SK-N-SH (cell line): ENCODE measurements at regions not wholly inside any gene's neighbourhood (a gene's known extent, or its start where the extent isn't known, plus 50 kb on each side); places are given as distances from the start of the nearest gene placed in this dataset.

Experiments used
- CTCF ChIA-PET: fragments of 300-600, 350-600 bp; formaldehyde crosslinking; extraction: SDS; loops from one replicate; lab custom pipeline; 2021; lab: Yijun Ruan, JAX
- POLR2A ChIA-PET: fragments of 350-600 bp; sonication (Branson Sonifier 250); formaldehyde crosslinking; extraction: SDS; loops from one replicate; lab custom pipeline; 2020; ENCODE audit warnings: antibody characterized with exemption, inconsistent platforms; lab: Yijun Ruan, JAX
- DNase-seq: peaks from one replicate; pipeline ENCODE4 v3.0.0; 2012
- H2AFZ ChIP-seq: fragments of 200-600 bp; sonication (generic); 2 replicates; pipeline ENCODE4 v1.8.1; 2016; ENCODE audit warnings: antibody characterized with exemption, mild to moderate bottlenecking, low read depth
- H3F3A ChIP-seq: fragments of 200-600 bp; sonication (generic); replicated peaks from 2 replicates; pipeline ENCODE3; 2016; ENCODE audit warnings: antibody characterized with exemption, mild to moderate bottlenecking; ENCODE audit not compliant: insufficient read depth
- H3K27ac ChIP-seq, 2 experiments: fragments of 200-500 bp in 1 of 2; fragments of 200-600 bp in 1 of 2; sonication (Bioruptor generic) in 1 of 2; sonication (generic), shearing (Covaris generic) in 1 of 2; 2 replicates each; pipeline versions ENCODE4 v1.5.1 to v1.6.1; 2014 to 2016; ENCODE audit warnings: low read depth in 2 of 2, inconsistent platforms in 1 of 2, low read length in 1 of 2, mild to moderate bottlenecking in 1 of 2, mixed read lengths in 1 of 2
- H3K27me3 ChIP-seq: fragments of 200-600 bp; sonication (generic), shearing (Covaris generic); 2 replicates; pipeline ENCODE4 v1.6.1; 2016; ENCODE audit warnings: mixed run types; ENCODE audit not compliant: insufficient read depth
- H3K36me3 ChIP-seq, 2 experiments: fragments of 200-500 bp in 1 of 2; fragments of 200-600 bp in 1 of 2; sonication (Bioruptor generic) in 1 of 2; sonication (generic) in 1 of 2; replicated peaks in 1 of 2; 2 replicates each; pipeline versions ENCODE3 to v1.5.1; 2014 to 2016; ENCODE audit warnings: low read length in 1 of 2, mild to moderate bottlenecking in 1 of 2; ENCODE audit not compliant: insufficient read depth in 2 of 2, control insufficient read depth in 1 of 2
- H3K4me1 ChIP-seq, 2 experiments: fragments of 200-500 bp in 1 of 2; fragments of 200-600 bp in 1 of 2; sonication (Bioruptor generic) in 1 of 2; sonication (generic), shearing (Covaris generic) in 1 of 2; 2 replicates each; pipeline versions ENCODE4 v1.5.1 to v1.6.1; 2014 to 2016; ENCODE audit warnings: low read depth in 1 of 2, low read length in 1 of 2, mixed run types in 1 of 2; ENCODE audit not compliant: insufficient read depth in 2 of 2, control insufficient read depth in 1 of 2
- H3K4me2 ChIP-seq: fragments of 200-600 bp; sonication (generic), shearing (Covaris generic); 2 replicates; pipeline ENCODE4 v1.6.1; 2017; ENCODE audit warnings: mixed run types
- H3K4me3 ChIP-seq, 2 experiments: fragments of 200-500 bp in 1 of 2; fragments of 200-600 bp in 1 of 2; sonication (Bioruptor generic) in 1 of 2; sonication (generic), shearing (Covaris generic) in 1 of 2; 2 replicates each; pipeline versions ENCODE4 v1.5.1 to v1.8.1; 2014 to 2016; ENCODE audit warnings: low read depth in 2 of 2, inconsistent platforms in 1 of 2, low read length in 1 of 2, mild to moderate bottlenecking in 1 of 2, mixed read lengths in 1 of 2, moderate library complexity in 1 of 2
- H3K79me2 ChIP-seq: fragments of 200-600 bp; sonication (generic); 2 replicates; pipeline ENCODE4 v1.8.1; 2017; ENCODE audit warnings: mild to moderate bottlenecking; ENCODE audit not compliant: insufficient read depth
- H3K9ac ChIP-seq: fragments of 200-600 bp; sonication (generic); 2 replicates; pipeline ENCODE4 v1.6.1; 2017; ENCODE audit warnings: mixed run types
- H3K9me2 ChIP-seq: fragments of 200-600 bp; sonication (generic); 2 replicates; pipeline ENCODE4 v1.6.1; 2017; ENCODE audit warnings: mixed run types
- H3K9me3 ChIP-seq: fragments of 200-600 bp; sonication (generic); 2 replicates; pipeline ENCODE4 v1.6.1; 2017; ENCODE audit warnings: mixed run types, mild to moderate bottlenecking, moderate library complexity
- H4K20me1 ChIP-seq: fragments of 200-600 bp; sonication (generic); 2 replicates; pipeline ENCODE4 v1.6.1; 2017; ENCODE audit warnings: mild to moderate bottlenecking, mixed run types; ENCODE audit not compliant: insufficient read depth
- CHD2 ChIP-seq: fragments of 150-350 bp; IDR thresholded peaks from 2 replicates; pipeline ENCODE4 v1.6.1; 2018; ENCODE audit warnings: low read length; ENCODE audit not compliant: partially characterized antibody
- EZH2phosphoT487 ChIP-seq: fragments of 200-600 bp; sonication (generic); IDR thresholded peaks from 2 replicates; pipeline ENCODE4 v1.6.1; 2017; ENCODE audit warnings: low read depth, mixed run types, mild to moderate bottlenecking, antibody characterized with exemption, moderate library complexity, borderline replicate concordance
- GATA2 ChIP-seq: sonication (generic); formaldehyde crosslinking; IDR thresholded peaks from 2 replicates; pipeline ENCODE4 v1.5.0; 2020; ENCODE audit warnings: mild to moderate bottlenecking, missing genetic modification reagents
- MEF2A ChIP-seq: IDR thresholded peaks from 2 replicates; pipeline ENCODE4 v1.4.0; 2012; ENCODE audit warnings: low read depth, borderline replicate concordance
- RCOR1 ChIP-seq: fragments of 150-350 bp; IDR thresholded peaks from 2 replicates; pipeline ENCODE4 v1.6.1; 2017; ENCODE audit warnings: antibody characterized with exemption, low read length
- TEAD4 ChIP-seq: IDR thresholded peaks from 2 replicates; pipeline ENCODE4 v1.4.0; 2012; ENCODE audit warnings: mild to moderate bottlenecking, borderline replicate concordance; ENCODE audit not compliant: insufficient read depth
- WGBS: methylation state at CpG from one replicate; pipeline ENCODE4 v1.1.6; 2017; ENCODE audit warnings: low lambda C conversion rate; 5-methylcytosine and 5-hydroxymethylcytosine counted together
- TF ChIP-seq, protein P1 (sequence below): fragments of 150-350 bp; IDR thresholded peaks from 2 replicates; pipeline ENCODE4 v1.6.1; 2016; ENCODE audit warnings: mild to moderate bottlenecking, low read depth, low read length
- TF ChIP-seq, protein P2 (sequence below): IDR thresholded peaks from 2 replicates; pipeline ENCODE4 v1.4.0; 2012; ENCODE audit warnings: low read depth, borderline replicate concordance

DNA sequence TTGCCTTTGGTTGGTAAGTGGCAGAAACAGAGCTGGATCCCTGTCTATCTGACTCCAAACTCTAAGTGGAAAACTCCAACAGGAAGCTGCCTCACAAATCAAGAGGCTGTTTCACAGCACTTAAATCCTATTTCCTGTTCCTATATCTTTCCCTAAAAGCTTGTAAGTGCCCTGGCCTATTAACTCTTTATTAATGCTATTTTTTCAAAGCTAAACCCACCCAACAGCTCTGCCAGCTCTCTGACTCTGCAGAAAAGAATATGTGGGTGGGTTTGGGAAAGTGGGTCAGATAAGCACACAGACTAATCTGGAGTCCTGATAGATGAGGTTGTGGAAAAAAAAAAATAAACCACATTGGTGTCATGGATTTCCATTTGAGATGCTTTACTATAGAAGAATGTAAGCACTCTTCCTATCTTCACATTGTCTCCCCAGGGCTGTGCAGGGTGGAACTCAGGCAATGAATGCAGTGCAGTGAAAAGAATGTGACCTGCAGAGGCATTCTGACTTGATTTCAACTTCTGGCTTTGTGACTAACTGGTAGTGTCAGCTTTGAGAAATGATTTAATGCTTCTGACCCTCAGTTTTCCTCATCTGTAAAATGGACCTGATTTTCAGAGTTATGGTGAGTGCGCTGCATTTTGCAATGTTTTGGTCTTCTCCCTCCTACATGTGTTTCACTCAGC lies 125.6 kb downstream of the AASDHPPT start:
- DNase-seq, result peak; percentile 2
- CTCF ChIA-PET, result no interaction called here
- WGBS, result 76% methylated on average over 1 of the region's 1 CpG

DNA sequence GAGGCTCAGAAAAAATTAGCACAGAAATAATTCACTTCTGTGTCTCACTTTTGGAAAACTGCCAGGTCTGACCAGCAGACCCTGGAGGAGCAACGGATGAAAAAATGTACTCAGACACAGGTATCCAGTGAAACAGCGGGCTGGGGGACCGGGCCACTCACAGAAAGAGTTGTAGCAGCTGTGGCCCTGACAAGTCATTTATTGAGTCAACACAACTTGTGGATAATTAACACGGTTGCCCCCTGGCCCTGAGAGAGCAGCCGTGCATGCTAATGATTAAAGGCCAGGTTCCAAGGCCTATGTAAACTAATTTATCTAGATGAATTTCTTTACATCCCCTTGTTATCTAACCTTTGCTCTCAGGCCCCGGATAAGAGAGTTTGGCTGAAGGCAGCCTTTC lies 131.3 kb downstream of the AASDHPPT start:
- ChIA-PET CTCF (interaction anchor here (1.3 kb wide), 1 partner anchor 53 kb away, joined by 4 read pairs; no protein-coding TSS in a partner anchor), POLR2A (no interaction called here)
- no peaks in the 10 kb centered on the region for H3K27me3 ChIP-seq
- no peaks in the 10 kb centered on the region for H3K9me3 ChIP-seq
- no peaks in the 10 kb centered on the region for H3F3A ChIP-seq
- H3K4me1 ChIP-seq, result peaks cover 0 to 8% of the 10 kb centered on the region in 2 experiments; a peak in 1 of 4 replicates
- H3K9ac ChIP-seq, result no peak overlapping the region
- H4K20me1 ChIP-seq, result no peaks in the 10 kb centered on the region
- no peak overlapping the region for H2AFZ ChIP-seq
- no peaks in the 10 kb centered on the region for H3K36me3 ChIP-seq
- peak; percentile 7 for DNase-seq
- H3K9me2 ChIP-seq, result no peaks in the 10 kb centered on the region
- TF ChIP-seq RCOR1 (no peak), TEAD4 (no peak), MEF2A (no peak), EZH2phosphoT487 (no peak)
- TF ChIP-seq, protein P1, sequence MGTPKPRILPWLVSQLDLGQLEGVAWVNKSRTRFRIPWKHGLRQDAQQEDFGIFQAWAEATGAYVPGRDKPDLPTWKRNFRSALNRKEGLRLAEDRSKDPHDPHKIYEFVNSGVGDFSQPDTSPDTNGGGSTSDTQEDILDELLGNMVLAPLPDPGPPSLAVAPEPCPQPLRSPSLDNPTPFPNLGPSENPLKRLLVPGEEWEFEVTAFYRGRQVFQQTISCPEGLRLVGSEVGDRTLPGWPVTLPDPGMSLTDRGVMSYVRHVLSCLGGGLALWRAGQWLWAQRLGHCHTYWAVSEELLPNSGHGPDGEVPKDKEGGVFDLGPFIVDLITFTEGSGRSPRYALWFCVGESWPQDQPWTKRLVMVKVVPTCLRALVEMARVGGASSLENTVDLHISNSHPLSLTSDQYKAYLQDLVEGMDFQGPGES, result no peak
- no peak overlapping the region for H3K4me2 ChIP-seq
- H3K27ac ChIP-seq, result no peak overlapping the region
- 41% methylated on average over 6 of the region's 6 CpGs for WGBS
- no peaks in the 10 kb centered on the region for H3K79me2 ChIP-seq
- H3K4me3 ChIP-seq, result no peak overlapping the region

More for the DNA sequence above, 125.6 kb downstream of the AASDHPPT start:
- Histone ChIP-seq H3K9me3 (no peaks in the 10 kb centered on the region), H3K4me3 (no peak overlapping the region), H3K9ac (no peak overlapping the region), H4K20me1 (no peaks in the 10 kb centered on the region), H3K4me1 (no peaks in the 10 kb centered on the region; a peak in 2 of 4 replicates), H3K36me3 (no peaks in the 10 kb centered on the region), H2AFZ (no peak overlapping the region), H3K9me2 (no peaks in the 10 kb centered on the region), H3F3A (no peaks in the 10 kb centered on the region), H3K4me2 (no peak overlapping the region), H3K27me3 (no peaks in the 10 kb centered on the region), H3K27ac (no peak overlapping the region; a peak in 1 of 4 replicates), H3K79me2 (no peaks in the 10 kb centered on the region)
- POLR2A ChIA-PET, result no interaction called here
- no peak for TF ChIP-seq GATA2 (CRISPR knock-in tag)
- TF ChIP-seq CHD2, result no peak
- TF ChIP-seq, protein P2, sequence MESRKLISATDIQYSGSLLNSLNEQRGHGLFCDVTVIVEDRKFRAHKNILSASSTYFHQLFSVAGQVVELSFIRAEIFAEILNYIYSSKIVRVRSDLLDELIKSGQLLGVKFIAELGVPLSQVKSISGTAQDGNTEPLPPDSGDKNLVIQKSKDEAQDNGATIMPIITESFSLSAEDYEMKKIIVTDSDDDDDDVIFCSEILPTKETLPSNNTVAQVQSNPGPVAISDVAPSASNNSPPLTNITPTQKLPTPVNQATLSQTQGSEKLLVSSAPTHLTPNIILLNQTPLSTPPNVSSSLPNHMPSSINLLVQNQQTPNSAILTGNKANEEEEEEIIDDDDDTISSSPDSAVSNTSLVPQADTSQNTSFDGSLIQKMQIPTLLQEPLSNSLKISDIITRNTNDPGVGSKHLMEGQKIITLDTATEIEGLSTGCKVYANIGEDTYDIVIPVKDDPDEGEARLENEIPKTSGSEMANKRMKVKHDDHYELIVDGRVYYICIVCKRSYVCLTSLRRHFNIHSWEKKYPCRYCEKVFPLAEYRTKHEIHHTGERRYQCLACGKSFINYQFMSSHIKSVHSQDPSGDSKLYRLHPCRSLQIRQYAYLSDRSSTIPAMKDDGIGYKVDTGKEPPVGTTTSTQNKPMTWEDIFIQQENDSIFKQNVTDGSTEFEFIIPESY, result no peak
- TF ChIP-seq, protein P1, result no peak
